Endothelial cell of umbilical vein (primary cell): ENCODE measurements at regions not wholly inside any gene's neighbourhood (a gene's known extent, or its start where the extent isn't known, plus 50 kb on each side); places are given as distances from the start of the nearest gene placed in this dataset.

Experiments
- BruUV-seq: library from RNA; stranded (reverse); fragments of 400-500 nt; replicated peaks from 2 replicates; lab custom pipeline; 2021; lab: Mats Ljungman, UMichigan
- CTCF ChIA-PET: fragments of 300-600, 350-600 bp; sonication (Branson Sonifier 250); formaldehyde crosslinking; loops from one replicate; lab custom pipeline; 2021; ENCODE audit warnings: antibody characterized with exemption, inconsistent platforms; lab: Charles Lee
- POLR2A ChIA-PET: fragments of 300-600, 350-600 bp; sonication (Branson Sonifier 250); formaldehyde crosslinking; loops from one replicate; lab custom pipeline; 2021; ENCODE audit warnings: antibody characterized with exemption, inconsistent platforms; lab: Charles Lee
- DNase-seq: peaks from one replicate; pipeline ENCODE4 v3.0.0-alpha.2; 2011; ENCODE audit warnings: low read depth, low spot score
- FAIRE-seq: peaks from 2 replicates; lab custom pipeline; 2011; peaks lifted over from hg19 to GRCh38; lab: Jason Lieb, UNC
- H2AFZ ChIP-seq: 2 replicates; pipeline ENCODE4 v1.6.0; 2012; ENCODE audit warnings: low read depth, low read length, control low read depth, inconsistent platforms
- H3K27ac ChIP-seq: 2 replicates; pipeline ENCODE4 v1.5.1; 2011; ENCODE audit warnings: low read depth, mild to moderate bottlenecking, control low read depth, low read length, moderate library complexity; ENCODE audit not compliant: insufficient read depth
- H3K27me3 ChIP-seq, 2 experiments: 2 replicates each; pipeline versions ENCODE4 v1.6.0 to v1.6.1; 2011; ENCODE audit warnings: low read length in 2 of 2, mixed read lengths in 1 of 2; ENCODE audit not compliant: control insufficient read depth in 2 of 2, insufficient read depth in 2 of 2
- H3K36me3 ChIP-seq, 2 experiments: 2 replicates in 1 of 2; 3 replicates in 1 of 2; pipeline ENCODE4 v1.5.1; 2011; ENCODE audit warnings: low read length in 2 of 2, mild to moderate bottlenecking in 1 of 2, moderate library complexity in 1 of 2; ENCODE audit not compliant: control insufficient read depth in 2 of 2, insufficient read depth in 2 of 2; ENCODE audit errors: extremely low read depth in 1 of 2
- H3K4me1 ChIP-seq: 3 replicates; pipeline ENCODE4 v1.5.1; 2011; ENCODE audit warnings: mild to moderate bottlenecking, low read length; ENCODE audit not compliant: control insufficient read depth, insufficient read depth; ENCODE audit errors: extremely low read depth
- H3K4me2 ChIP-seq: 2 replicates; pipeline ENCODE4 v1.6.1; 2011; ENCODE audit warnings: low read length, control low read depth, mixed read lengths; ENCODE audit not compliant: insufficient read depth
- H3K4me3 ChIP-seq, 3 experiments: fragments of 200-600 bp in 1 of 3; sonication (generic), shearing (Covaris generic) in 1 of 3; replicated peaks in 1 of 3; 2 replicates each; pipeline ENCODE4 v1.5.1; 2011 to 2016; ENCODE audit warnings: control low read depth in 3 of 3, low read length in 3 of 3, mild to moderate bottlenecking in 2 of 3, inconsistent platforms in 1 of 3, low read depth in 1 of 3, moderate library complexity in 1 of 3; ENCODE audit not compliant: insufficient read depth in 1 of 3
- H3K79me2 ChIP-seq: 2 replicates; pipeline ENCODE4 v1.6.0; 2012; ENCODE audit warnings: low read length, inconsistent platforms; ENCODE audit not compliant: control insufficient read depth, insufficient read depth
- H3K9ac ChIP-seq: replicated peaks from 2 replicates; pipeline ENCODE3; 2011; ENCODE audit warnings: low read length, control low read depth; ENCODE audit not compliant: insufficient read depth; ENCODE audit errors: extremely low read depth
- H3K9me1 ChIP-seq: replicated peaks from 3 replicates; pipeline ENCODE4 v1.6.0; 2011; ENCODE audit warnings: mild to moderate bottlenecking, low read length; ENCODE audit not compliant: control insufficient read depth, insufficient read depth; ENCODE audit errors: extremely low read depth
- H3K9me3 ChIP-seq: replicated peaks from 2 replicates; pipeline ENCODE4 v1.5.1; 2012; ENCODE audit warnings: low read length, inconsistent platforms; ENCODE audit not compliant: control insufficient read depth, insufficient read depth
- H4K20me1 ChIP-seq: replicated peaks from 2 replicates; pipeline ENCODE3; 2011; ENCODE audit warnings: mild to moderate bottlenecking, low read length; ENCODE audit not compliant: control insufficient read depth, insufficient read depth; ENCODE audit errors: extremely low read depth
- EZH2 ChIP-seq: IDR thresholded peaks from 2 replicates; pipeline ENCODE4 v1.6.1; 2012; ENCODE audit warnings: borderline replicate concordance, low read depth, mild to moderate bottlenecking, moderate library complexity, low read length, inconsistent platforms; ENCODE audit not compliant: severe bottlenecking
- FOS ChIP-seq: IDR thresholded peaks from 2 replicates; pipeline ENCODE4 v1.6.1; 2011; ENCODE audit warnings: mild to moderate bottlenecking, low read length, moderate library complexity, borderline replicate concordance; ENCODE audit not compliant: insufficient read depth
- GATA2 ChIP-seq: IDR thresholded peaks from 2 replicates; pipeline ENCODE4 v1.7.0; 2011; ENCODE audit warnings: low read depth, mild to moderate bottlenecking, moderate library complexity, mixed read lengths, low read length; ENCODE audit not compliant: insufficient read length, insufficient read depth
- JUN ChIP-seq: IDR thresholded peaks from 2 replicates; pipeline ENCODE4 v1.6.1; 2011; ENCODE audit warnings: borderline replicate concordance, low read depth; ENCODE audit not compliant: insufficient read length, insufficient read depth
- MYC ChIP-seq: IDR thresholded peaks from one replicate; pipeline ENCODE4 v1.6.1; 2011; ENCODE audit warnings: mild to moderate bottlenecking, low read depth, low read length
- POLR2A ChIP-seq: IDR thresholded peaks from 2 replicates; pipeline ENCODE4 v1.6.1; 2012; ENCODE audit warnings: low read depth, mild to moderate bottlenecking, control low read depth, low read length
- POLR2AphosphoS5 ChIP-seq: IDR thresholded peaks from 2 replicates; pipeline ENCODE4 v1.6.1; 2012; ENCODE audit warnings: low read depth, mild to moderate bottlenecking, control low read depth, low read length, moderate library complexity; ENCODE audit not compliant: insufficient read depth
- dilution Hi-C: fragments of 300-500 bp; cut with MboI; formaldehyde crosslinking; loops from one replicate; pipeline ENCODE4 v1.15.0; 2019; ENCODE audit warnings: low sequenced_read_pairs; ENCODE audit not compliant: extremely low pct_ligation_motif_present
- intact Hi-C: fragments of 100-400 bp; cut with micrococcal nuclease; formaldehyde crosslinking; loops from one replicate; pipeline ENCODE4 v1.10.0; 2022
- TF ChIP-seq, protein P1 (sequence below): IDR thresholded peaks from 2 replicates; pipeline ENCODE4 v1.6.1; 2011; ENCODE audit not compliant: insufficient read depth, insufficient read length
- TF ChIP-seq, protein P2 (sequence below), 2 donors: IDR thresholded peaks; 1 replicate in 1 of 2; 2 replicates in 1 of 2; pipeline ENCODE4 v1.5.1; 2011; ENCODE audit warnings: low read length in 2 of 2, mild to moderate bottlenecking in 2 of 2, moderate library complexity in 2 of 2, control low read depth in 1 of 2, inconsistent platforms in 1 of 2, low read depth in 1 of 2; ENCODE audit not compliant: insufficient read depth in 1 of 2; ENCODE audit errors: extremely low read depth in 1 of 2

DNA sequence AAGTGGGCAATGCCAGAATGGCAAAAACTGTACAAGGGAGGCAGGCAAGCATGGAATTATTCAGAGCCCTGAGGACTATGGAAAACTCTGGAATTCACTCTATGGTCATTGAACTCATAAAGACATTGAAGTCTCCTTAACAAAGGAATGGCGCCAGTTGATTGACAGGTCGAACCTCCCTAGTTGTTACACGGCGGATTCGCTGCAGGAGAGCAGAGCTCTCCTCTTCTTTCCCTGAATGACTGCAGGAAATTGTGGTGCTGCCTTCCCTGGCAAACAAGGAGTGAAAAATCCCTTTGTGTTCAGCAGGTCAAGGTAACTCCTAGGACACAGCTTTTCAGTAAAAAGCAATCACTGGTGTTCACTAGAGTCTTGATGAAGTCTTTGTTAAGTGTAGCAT, 732.8 kb upstream of the FRG1 start:
- no peak overlapping the region for H3K4me2 ChIP-seq
- BruUV-seq, result no TSS peak
- no peak overlapping the region for H3K9ac ChIP-seq
- peaks cover 6% of the 10 kb centered on the region for H3K9me3 ChIP-seq
- H3K36me3 ChIP-seq, result no peaks in the 10 kb centered on the region
- POLR2A ChIA-PET, result no interaction called here
- no peak overlapping the region for H3K27ac ChIP-seq
- no peaks in the 10 kb centered on the region for H3K4me1 ChIP-seq
- CTCF ChIA-PET, result no interaction called here
- no peaks in the 10 kb centered on the region for H3K27me3 ChIP-seq
- DNase-seq (no peak), FAIRE-seq (no peak)
- no peaks in the 10 kb centered on the region for H3K79me2 ChIP-seq
- H4K20me1 ChIP-seq, result no peaks in the 10 kb centered on the region
- intact Hi-C loops (no loop called here), dilution Hi-C loops (no loop called here)
- H2AFZ ChIP-seq, result no peak overlapping the region
- no peaks in the 10 kb centered on the region for H3K9me1 ChIP-seq
- H3K4me3 ChIP-seq, result no peak overlapping the region
- TF ChIP-seq EZH2 (no peak), GATA2 (no peak), POLR2A (no peak), MYC (no peak), FOS (no peak), JUN (no peak), POLR2AphosphoS5 (no peak)
- TF ChIP-seq, protein P1, sequence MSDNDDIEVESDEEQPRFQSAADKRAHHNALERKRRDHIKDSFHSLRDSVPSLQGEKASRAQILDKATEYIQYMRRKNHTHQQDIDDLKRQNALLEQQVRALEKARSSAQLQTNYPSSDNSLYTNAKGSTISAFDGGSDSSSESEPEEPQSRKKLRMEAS, result no peak
- TF ChIP-seq, protein P2, sequence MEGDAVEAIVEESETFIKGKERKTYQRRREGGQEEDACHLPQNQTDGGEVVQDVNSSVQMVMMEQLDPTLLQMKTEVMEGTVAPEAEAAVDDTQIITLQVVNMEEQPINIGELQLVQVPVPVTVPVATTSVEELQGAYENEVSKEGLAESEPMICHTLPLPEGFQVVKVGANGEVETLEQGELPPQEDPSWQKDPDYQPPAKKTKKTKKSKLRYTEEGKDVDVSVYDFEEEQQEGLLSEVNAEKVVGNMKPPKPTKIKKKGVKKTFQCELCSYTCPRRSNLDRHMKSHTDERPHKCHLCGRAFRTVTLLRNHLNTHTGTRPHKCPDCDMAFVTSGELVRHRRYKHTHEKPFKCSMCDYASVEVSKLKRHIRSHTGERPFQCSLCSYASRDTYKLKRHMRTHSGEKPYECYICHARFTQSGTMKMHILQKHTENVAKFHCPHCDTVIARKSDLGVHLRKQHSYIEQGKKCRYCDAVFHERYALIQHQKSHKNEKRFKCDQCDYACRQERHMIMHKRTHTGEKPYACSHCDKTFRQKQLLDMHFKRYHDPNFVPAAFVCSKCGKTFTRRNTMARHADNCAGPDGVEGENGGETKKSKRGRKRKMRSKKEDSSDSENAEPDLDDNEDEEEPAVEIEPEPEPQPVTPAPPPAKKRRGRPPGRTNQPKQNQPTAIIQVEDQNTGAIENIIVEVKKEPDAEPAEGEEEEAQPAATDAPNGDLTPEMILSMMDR (IDR thresholded peaks at IDR 0.05; ENCODE audit: extremely low read depth in 1 of 2, insufficient read depth in 1 of 2, low read depth in 1 of 2, low read length in 2 of 2), result no peak
